HepG2 (cell line): ENCODE measurements at regions not wholly inside any gene's neighbourhood (a gene's known extent, or its start where the extent isn't known, plus 50 kb on each side); places are given as distances from the start of the nearest gene placed in this dataset.

ENCODE experiments used
- ATAC-seq: fragments of 200-7000 bp; cut with Tn5 transposase; 3 replicates; pipeline ENCODE4 v1.9.1; 2020; ENCODE audit warnings: mild to moderate bottlenecking, moderate library complexity
- BruUV-seq: library from RNA; stranded (reverse); fragments of 400-500 nt; replicated peaks from 2 replicates; lab custom pipeline; 2021; lab: Mats Ljungman, UMichigan
- CTCF ChIA-PET: fragments of 300-600 bp; formaldehyde crosslinking; extraction: SDS; loops from one replicate; lab custom pipeline; 2021; ENCODE audit warnings: low total read pairs, inconsistent platforms, low intra/inter-chr PET ratio; lab: Yijun Ruan, JAX
- POLR2A ChIA-PET: fragments of 350-600 bp; sonication (Branson Sonifier 250); formaldehyde crosslinking; loops from one replicate; lab custom pipeline; 2020; ENCODE audit warnings: antibody characterized with exemption, inconsistent platforms; lab: Yijun Ruan, JAX
- DNase-seq: peaks from one replicate; pipeline ENCODE4 v3.0.0-alpha.2; 2015; ENCODE audit warnings: low spot score
- FAIRE-seq: peaks from 3 replicates; lab custom pipeline; 2011; peaks lifted over from hg19 to GRCh38; lab: Jason Lieb, UNC
- H2AFZ ChIP-seq: one replicate; pipeline ENCODE4 v1.6.1; 2011; ENCODE audit warnings: low read length, inconsistent platforms
- H3K27ac ChIP-seq: fragments of 300-600 bp; 3 replicates; pipeline ENCODE4 v1.8.0; 2011; ENCODE audit warnings: mixed run types, mild to moderate bottlenecking, mixed read lengths, low read length, inconsistent platforms; ENCODE audit not compliant: insufficient read depth; ENCODE audit errors: extremely low read length
- H3K27me3 ChIP-seq, 2 experiments: fragments of 200-600 bp in 1 of 2; 2 replicates in 1 of 2; 3 replicates in 1 of 2; pipeline versions ENCODE4 v1.6.0 to v1.8.0; 2011; ENCODE audit warnings: low read length in 2 of 2, mild to moderate bottlenecking in 2 of 2, moderate library complexity in 2 of 2, inconsistent platforms in 1 of 2; ENCODE audit not compliant: insufficient read depth in 2 of 2, control insufficient read depth in 1 of 2
- H3K36me3 ChIP-seq, 2 experiments: fragments of 200-600 bp in 1 of 2; replicated peaks in 1 of 2; 2 replicates in 1 of 2; 3 replicates in 1 of 2; pipeline versions ENCODE4 v1.5.1 to v1.8.0; 2011; ENCODE audit warnings: low read length in 2 of 2, inconsistent platforms in 1 of 2; ENCODE audit not compliant: insufficient read depth in 2 of 2, control insufficient read depth in 1 of 2
- H3K4me1 ChIP-seq: 2 replicates; pipeline ENCODE4 v1.5.1; 2012; ENCODE audit warnings: low read length, inconsistent platforms; ENCODE audit not compliant: insufficient read depth
- H3K4me2 ChIP-seq: 2 replicates; pipeline ENCODE4 v1.6.0; 2011; ENCODE audit warnings: low read depth, low read length, inconsistent platforms
- H3K4me3 ChIP-seq, 3 experiments: fragments of 200-600 bp in 1 of 3; sonication (generic), shearing (Covaris generic) in 1 of 3; replicated peaks in 1 of 3; 2 replicates each; pipeline ENCODE4 v1.5.1; 2011 to 2016; ENCODE audit warnings: low read length in 3 of 3, inconsistent platforms in 2 of 3, low read depth in 2 of 3, mild to moderate bottlenecking in 2 of 3, control low read depth in 1 of 3, mixed read lengths in 1 of 3; ENCODE audit not compliant: insufficient read depth in 1 of 3
- H3K79me2 ChIP-seq: one replicate; pipeline ENCODE4 v1.6.1; 2011; ENCODE audit warnings: low read length, inconsistent platforms; ENCODE audit not compliant: insufficient read depth
- H3K9ac ChIP-seq: 2 replicates; pipeline ENCODE4 v1.6.0; 2011; ENCODE audit warnings: mild to moderate bottlenecking, low read depth, low read length, inconsistent platforms; ENCODE audit not compliant: insufficient read depth
- H3K9me3 ChIP-seq: 2 replicates; pipeline ENCODE4 v1.5.1; 2012; ENCODE audit warnings: mild to moderate bottlenecking, low read length
- H4K20me1 ChIP-seq: 2 replicates; pipeline ENCODE4 v1.6.0; 2011; ENCODE audit warnings: inconsistent platforms, mild to moderate bottlenecking, low read length, moderate library complexity; ENCODE audit not compliant: insufficient read depth
- ARNT ChIP-seq: fragments of 450-650 bp; IDR thresholded peaks from 2 replicates; pipeline ENCODE4 v1.6.1; 2017
- ATF7 ChIP-seq, 2 experiments: fragments of 450-650 bp in 1 of 2; sonication (generic) in 1 of 2; formaldehyde crosslinking in 1 of 2; IDR thresholded peaks; 2 replicates each; pipeline versions ENCODE4 v1.4.0 to v1.6.1; 2016 to 2020; ENCODE audit warnings: antibody characterized with exemption in 1 of 2, mild to moderate bottlenecking in 1 of 2, missing genetic modification reagents in 1 of 2
- GATA4 ChIP-seq: sonication (generic); IDR thresholded peaks from 2 replicates; pipeline ENCODE4 v1.6.1; 2016; ENCODE audit warnings: antibody characterized with exemption, low read depth, borderline replicate concordance
- NFIB ChIP-seq: sonication (generic); formaldehyde crosslinking; IDR thresholded peaks from 2 replicates; pipeline ENCODE4 v1.9.0; 2021; ENCODE audit warnings: missing genetic modification reagents, mild to moderate bottlenecking, borderline replicate concordance
- XRCC5 ChIP-seq: fragments of 200-400 bp; formaldehyde crosslinking; optimal IDR thresholded peaks from 2 replicates; pipeline ENCODE3; 2017; ENCODE audit warnings: mild to moderate bottlenecking, low read length
- ZNF367 ChIP-seq: sonication (generic); formaldehyde crosslinking; IDR thresholded peaks from 2 replicates; pipeline ENCODE4 v1.4.0; 2020; ENCODE audit warnings: missing genetic modification reagents, borderline replicate concordance
- ZNF567 ChIP-seq: sonication (generic); formaldehyde crosslinking; IDR thresholded peaks from 2 replicates; pipeline ENCODE4 v1.8.1; 2023; ENCODE audit warnings: mild to moderate bottlenecking, missing genetic modification reagents, borderline replicate concordance
- ZNF724P ChIP-seq: sonication (generic); formaldehyde crosslinking; IDR thresholded peaks from 2 replicates; pipeline ENCODE4 v1.8.0; 2022; ENCODE audit warnings: missing genetic modification reagents, borderline replicate concordance
- ZNF788 ChIP-seq: sonication (generic); formaldehyde crosslinking; IDR thresholded peaks from 2 replicates; pipeline ENCODE4 v1.5.0; 2020; ENCODE audit warnings: mild to moderate bottlenecking, missing genetic modification reagents, borderline replicate concordance
- ZNF850 ChIP-seq: sonication (generic); formaldehyde crosslinking; conservative IDR thresholded peaks from 2 replicates; pipeline ENCODE4 v1.9.0; 2021; ENCODE audit warnings: mild to moderate bottlenecking, missing genetic modification reagents
- WGBS: methylation state at CpG from one replicate; pipeline ENCODE4 v1.1.6; 2017; ENCODE audit warnings: low lambda C conversion rate; 5-methylcytosine and 5-hydroxymethylcytosine counted together
- in situ Hi-C: cut with HindIII; loops from 2 replicates; pipeline ENCODE4 v1.10.0; 2017; ENCODE audit warnings: low pct_unique_long_range_greater_than_20kb; ENCODE audit not compliant: extremely low pct_ligation_motif_present
- intact Hi-C: fragments of 100-400 bp; cut with micrococcal nuclease; formaldehyde crosslinking; loops from one replicate; pipeline ENCODE4 v1.10.0; 2022; ENCODE audit not compliant: unreplicated experiment
- TF ChIP-seq, protein P1 (sequence below): sonication (generic); formaldehyde crosslinking; IDR thresholded peaks from 2 replicates; pipeline ENCODE4 v1.8.1; 2023; ENCODE audit warnings: missing genetic modification reagents, mild to moderate bottlenecking, borderline replicate concordance
- TF ChIP-seq, protein P2 (sequence below), 2 experiments: IDR thresholded peaks; 2 replicates each; pipeline ENCODE4 v1.6.1; 2011 to 2012; ENCODE audit warnings: low read length in 2 of 2, borderline replicate concordance in 1 of 2, low read depth in 1 of 2, mild to moderate bottlenecking in 1 of 2, moderate library complexity in 1 of 2

DNA sequence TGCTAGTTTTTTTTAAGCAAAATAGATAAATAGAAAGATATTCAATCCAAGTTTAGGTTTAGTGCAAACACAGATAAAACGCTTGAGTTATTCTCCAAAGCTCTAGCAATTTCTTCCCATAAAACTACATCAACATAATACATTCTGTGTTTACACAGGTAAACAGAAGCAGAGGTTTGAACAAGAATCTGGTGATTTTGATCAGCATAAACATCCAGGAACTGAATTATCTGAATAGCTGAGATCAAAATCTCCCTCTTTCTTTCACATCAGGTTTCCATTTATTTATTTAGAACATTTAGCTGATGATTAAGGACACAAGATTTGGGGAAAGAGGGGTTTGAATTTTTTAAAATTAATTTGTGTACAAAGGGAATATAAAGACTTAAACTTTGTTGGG, 1564.6 kb downstream of the MRPL39 start:
- no TSS peak for BruUV-seq

More for the DNA sequence above, 1564.6 kb downstream of the MRPL39 start:
- no peak overlapping the region for H3K4me3 ChIP-seq
- ChIA-PET POLR2A (no interaction called here), CTCF (no interaction called here)
- in situ Hi-C loops, result no loop called here
- no peaks in the 10 kb centered on the region for H3K4me1 ChIP-seq
- H3K9me3 ChIP-seq, result peaks cover 81% of the 10 kb centered on the region
- no peaks in the 10 kb centered on the region for H3K36me3 ChIP-seq
- no peak overlapping the region for H2AFZ ChIP-seq
- H3K9ac ChIP-seq, result no peak overlapping the region
- ATAC-seq, result no peak
- intact Hi-C loops, result no loop called here
- H3K79me2 ChIP-seq, result no peaks in the 10 kb centered on the region
- no peaks in the 10 kb centered on the region for H3K27me3 ChIP-seq
- TF ChIP-seq, protein P1, sequence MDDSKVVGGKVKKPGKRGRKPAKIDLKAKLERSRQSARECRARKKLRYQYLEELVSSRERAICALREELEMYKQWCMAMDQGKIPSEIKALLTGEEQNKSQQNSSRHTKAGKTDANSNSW (CRISPR knock-in tag), result no peak
- TF ChIP-seq ZNF850 (CRISPR knock-in tag) (no peak), ZNF367 (CRISPR knock-in tag) (no peak), XRCC5 (no peak), GATA4 (no peak), ATF7 (IDR thresholded peaks at IDR 0.05) (no peak), ATF7 (CRISPR knock-in tag; IDR thresholded peaks at IDR 0.05) (no peak), ZNF788 (CRISPR knock-in tag) (no peak), ZNF724P (CRISPR knock-in tag) (no peak), NFIB (CRISPR knock-in tag) (no peak), ARNT (no peak), ZNF567 (CRISPR knock-in tag) (no peak)
- TF ChIP-seq, protein P2, sequence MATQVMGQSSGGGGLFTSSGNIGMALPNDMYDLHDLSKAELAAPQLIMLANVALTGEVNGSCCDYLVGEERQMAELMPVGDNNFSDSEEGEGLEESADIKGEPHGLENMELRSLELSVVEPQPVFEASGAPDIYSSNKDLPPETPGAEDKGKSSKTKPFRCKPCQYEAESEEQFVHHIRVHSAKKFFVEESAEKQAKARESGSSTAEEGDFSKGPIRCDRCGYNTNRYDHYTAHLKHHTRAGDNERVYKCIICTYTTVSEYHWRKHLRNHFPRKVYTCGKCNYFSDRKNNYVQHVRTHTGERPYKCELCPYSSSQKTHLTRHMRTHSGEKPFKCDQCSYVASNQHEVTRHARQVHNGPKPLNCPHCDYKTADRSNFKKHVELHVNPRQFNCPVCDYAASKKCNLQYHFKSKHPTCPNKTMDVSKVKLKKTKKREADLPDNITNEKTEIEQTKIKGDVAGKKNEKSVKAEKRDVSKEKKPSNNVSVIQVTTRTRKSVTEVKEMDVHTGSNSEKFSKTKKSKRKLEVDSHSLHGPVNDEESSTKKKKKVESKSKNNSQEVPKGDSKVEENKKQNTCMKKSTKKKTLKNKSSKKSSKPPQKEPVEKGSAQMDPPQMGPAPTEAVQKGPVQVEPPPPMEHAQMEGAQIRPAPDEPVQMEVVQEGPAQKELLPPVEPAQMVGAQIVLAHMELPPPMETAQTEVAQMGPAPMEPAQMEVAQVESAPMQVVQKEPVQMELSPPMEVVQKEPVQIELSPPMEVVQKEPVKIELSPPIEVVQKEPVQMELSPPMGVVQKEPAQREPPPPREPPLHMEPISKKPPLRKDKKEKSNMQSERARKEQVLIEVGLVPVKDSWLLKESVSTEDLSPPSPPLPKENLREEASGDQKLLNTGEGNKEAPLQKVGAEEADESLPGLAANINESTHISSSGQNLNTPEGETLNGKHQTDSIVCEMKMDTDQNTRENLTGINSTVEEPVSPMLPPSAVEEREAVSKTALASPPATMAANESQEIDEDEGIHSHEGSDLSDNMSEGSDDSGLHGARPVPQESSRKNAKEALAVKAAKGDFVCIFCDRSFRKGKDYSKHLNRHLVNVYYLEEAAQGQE (IDR thresholded peaks at IDR 0.05; ENCODE audit: borderline replicate concordance in 1 of 2, low read depth in 1 of 2, low read length in 2 of 2), result no peak
- H3K27ac ChIP-seq, result no peak overlapping the region
- WGBS, result 7% methylated on average over 1 of the region's 1 CpG
- H3K4me2 ChIP-seq, result no peak overlapping the region
- DNase-seq, result no peak
- FAIRE-seq, result no peak
- H4K20me1 ChIP-seq, result no peaks in the 10 kb centered on the region
